Keratinocyte (primary cell): ENCODE measurements at regions not wholly inside any gene's neighbourhood (a gene's known extent, or its start where the extent isn't known, plus 50 kb on each side); places are given as distances from the start of the nearest gene placed in this dataset.

Source experiments
- DNase-seq: peaks from one replicate; pipeline ENCODE4 v3.0.0-alpha.2; 2011; ENCODE audit warnings: low read depth, missing footprints, low spot score
- FAIRE-seq: peaks from 2 replicates; lab custom pipeline; 2011; peaks lifted over from hg19 to GRCh38; lab: Jason Lieb, UNC
- H2AFZ ChIP-seq: 2 replicates; pipeline ENCODE4 v1.6.0; 2012; ENCODE audit warnings: low read length, control low read depth, inconsistent platforms; ENCODE audit not compliant: control insufficient read depth
- H3K27ac ChIP-seq: 2 replicates; pipeline ENCODE4 v1.5.1; 2011; ENCODE audit warnings: low read length; ENCODE audit not compliant: control insufficient read depth, insufficient read depth
- H3K27me3 ChIP-seq: 3 replicates; pipeline ENCODE4 v1.6.0; 2011; ENCODE audit warnings: low read length; ENCODE audit not compliant: control insufficient read depth, insufficient read depth; ENCODE audit errors: extremely low read depth
- H3K36me3 ChIP-seq, 2 experiments: 2 replicates in 1 of 2; 3 replicates in 1 of 2; pipeline ENCODE4 v1.5.1; 2011; ENCODE audit warnings: low read length in 2 of 2, mild to moderate bottlenecking in 1 of 2; ENCODE audit not compliant: control insufficient read depth in 2 of 2, insufficient read depth in 2 of 2; ENCODE audit errors: extremely low read depth in 1 of 2
- H3K4me1 ChIP-seq: 3 replicates; pipeline ENCODE4 v1.5.1; 2011; ENCODE audit warnings: low read length; ENCODE audit not compliant: control insufficient read depth, insufficient read depth; ENCODE audit errors: extremely low read depth
- H3K4me2 ChIP-seq: 3 replicates; pipeline ENCODE4 v1.6.0; 2011; ENCODE audit warnings: low read depth, low read length; ENCODE audit not compliant: control insufficient read depth, insufficient read depth; ENCODE audit errors: extremely low read depth
- H3K4me3 ChIP-seq, 3 experiments: fragments of 200-600 bp in 1 of 3; sonication (generic) in 1 of 3; 2 replicates in 2 of 3; 3 replicates in 1 of 3; pipeline ENCODE4 v1.5.1; 2011 to 2016; ENCODE audit warnings: low read length in 3 of 3, mild to moderate bottlenecking in 3 of 3, control low read depth in 2 of 3, inconsistent platforms in 1 of 3, low read depth in 1 of 3, mixed read lengths in 1 of 3, mixed run types in 1 of 3, moderate library complexity in 1 of 3; ENCODE audit not compliant: control insufficient read depth in 2 of 3, insufficient read depth in 2 of 3; ENCODE audit errors: extremely low read depth in 1 of 3
- H3K79me2 ChIP-seq: 2 replicates; pipeline ENCODE4 v1.6.0; 2012; ENCODE audit warnings: low read length; ENCODE audit not compliant: control insufficient read depth, insufficient read depth
- H3K9ac ChIP-seq: 3 replicates; pipeline ENCODE4 v1.6.0; 2011; ENCODE audit warnings: low read length; ENCODE audit not compliant: control insufficient read depth, insufficient read depth; ENCODE audit errors: extremely low read depth
- H3K9me1 ChIP-seq: 3 replicates; pipeline ENCODE4 v1.6.0; 2011; ENCODE audit warnings: low read length; ENCODE audit not compliant: control insufficient read depth, insufficient read depth; ENCODE audit errors: extremely low read depth
- H3K9me3 ChIP-seq: 2 replicates; pipeline ENCODE4 v1.5.1; 2012; ENCODE audit warnings: low read depth, low read length; ENCODE audit not compliant: control insufficient read depth
- H4K20me1 ChIP-seq: 3 replicates; pipeline ENCODE4 v1.6.0; 2011; ENCODE audit warnings: low read length; ENCODE audit not compliant: control insufficient read depth, insufficient read depth; ENCODE audit errors: extremely low read depth
- CTCF ChIP-seq, 3 experiments: IDR thresholded peaks in 1 of 3; conservative IDR thresholded peaks in 1 of 3; optimal IDR thresholded peaks in 1 of 3; 2 replicates in 2 of 3; 3 replicates in 1 of 3; pipeline versions ENCODE3 to v1.5.1; 2011; ENCODE audit warnings: low read length in 3 of 3, mild to moderate bottlenecking in 3 of 3, moderate library complexity in 2 of 3, control low read depth in 1 of 3, inconsistent platforms in 1 of 3; ENCODE audit not compliant: insufficient read depth in 2 of 3; ENCODE audit errors: extremely low read depth in 1 of 3
- EZH2 ChIP-seq: IDR thresholded peaks from one replicate; pipeline ENCODE4 v1.6.1; 2012; ENCODE audit warnings: inconsistent platforms, mild to moderate bottlenecking, low read length, moderate library complexity
- dilution Hi-C: fragments of 300-500 bp; cut with MboI; formaldehyde crosslinking; loops from one replicate; pipeline ENCODE4 v1.7.0; 2020; ENCODE audit warnings: low sequenced_read_pairs; ENCODE audit not compliant: extremely low pct_ligation_motif_present

GRCh38 chr2:180601016-180601415, 379.4 kb upstream of the UBE2E3 start:
- Histone ChIP-seq H3K4me2 (no peak overlapping the region), H3K9ac (no peak overlapping the region), H2AFZ (no peak overlapping the region), H3K9me3 (no peaks in the 10 kb centered on the region), H3K4me1 (no peaks in the 10 kb centered on the region), H3K36me3 (no peaks in the 10 kb centered on the region), H3K27ac (no peak overlapping the region), H3K9me1 (no peaks in the 10 kb centered on the region), H3K4me3 (no peak overlapping the region), H3K79me2 (no peaks in the 10 kb centered on the region), H3K27me3 (no peaks in the 10 kb centered on the region), H4K20me1 (no peaks in the 10 kb centered on the region)
- DNase-seq (no peak), FAIRE-seq (no peak)
- dilution Hi-C loops = no loop called here
- no peak for TF ChIP-seq EZH2
- TF ChIP-seq CTCF (optimal IDR thresholded peaks at IDR 0.05 in 1 of 3, IDR thresholded peaks at IDR 0.05 in 1 of 3, conservative IDR thresholded peaks at IDR 0.05 in 1 of 3; ENCODE audit: extremely low read depth in 1 of 3, insufficient read depth in 2 of 3, low read length in 3 of 3) = no peak

GRCh38 chr2:180599804-180600203, 380.6 kb upstream of the UBE2E3 start:
- no peaks in the 10 kb centered on the region for H3K9me1 ChIP-seq
- no peaks in the 10 kb centered on the region for H3K4me1 ChIP-seq
- H2AFZ ChIP-seq = no peak overlapping the region
- no peaks in the 10 kb centered on the region for H3K36me3 ChIP-seq
- dilution Hi-C loops = no loop called here
- no peaks in the 10 kb centered on the region for H3K27me3 ChIP-seq
- H3K4me2 ChIP-seq = no peak overlapping the region
- H3K27ac ChIP-seq = no peak overlapping the region
- no peaks in the 10 kb centered on the region for H4K20me1 ChIP-seq
- H3K79me2 ChIP-seq = no peaks in the 10 kb centered on the region
- TF ChIP-seq CTCF (optimal IDR thresholded peaks at IDR 0.05 in 1 of 3, IDR thresholded peaks at IDR 0.05 in 1 of 3, conservative IDR thresholded peaks at IDR 0.05 in 1 of 3; ENCODE audit: extremely low read depth in 1 of 3, insufficient read depth in 2 of 3, low read length in 3 of 3) = no peak
- no peak for TF ChIP-seq EZH2
- FAIRE-seq (no peak), DNase-seq (no peak)
- H3K4me3 ChIP-seq = no peak overlapping the region
- H3K9ac ChIP-seq = no peak overlapping the region
- no peaks in the 10 kb centered on the region for H3K9me3 ChIP-seq
